ENCODE measurements at regions not wholly inside any gene's neighbourhood (a gene's known extent, or its start where the extent isn't known, plus 50 kb on each side); places are given as distances from the start of the nearest gene placed in this dataset.
"Not testable (repeated sequence)": the region's sequence is repeated elsewhere in the genome, so short reads cannot be mapped to it uniquely, and the experiment has no call there.

DNA sequence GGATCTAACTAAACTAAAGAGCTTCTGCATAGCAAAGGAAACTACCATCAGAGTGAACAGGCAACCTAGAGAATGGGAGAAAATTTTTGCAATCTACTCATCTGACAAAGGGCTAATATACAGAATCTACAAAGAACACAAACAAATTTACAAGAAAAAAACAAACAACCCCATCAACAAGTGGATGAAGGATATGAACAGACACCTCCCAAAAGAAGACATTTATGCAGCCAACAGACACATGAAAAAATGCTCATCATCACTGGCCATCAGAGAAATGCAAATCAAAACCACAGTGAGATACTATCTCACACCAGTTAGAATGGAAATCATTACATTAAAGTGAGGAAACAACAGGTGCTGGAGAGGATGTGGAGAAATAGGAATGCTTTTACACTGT is 52.1 kb upstream of the SH3RF1 start:
- CTCF ChIA-PET; POLR2A ChIA-PET; H3K4me1 ChIP-seq (ENCODE audit: control extremely low read depth in 1 of 4, control insufficient read depth in 4 of 4, insufficient read depth in 4 of 4, low read length in 3 of 4); H3K27me3 ChIP-seq (replicated peaks in 2 of 5; ENCODE audit: control insufficient read depth in 4 of 5, insufficient read depth in 5 of 5, low read length in 4 of 5); H3K27ac ChIP-seq (ENCODE audit: insufficient read depth in 1 of 2, low read depth in 1 of 2, low read length in 2 of 2, poor library complexity in 1 of 2, severe bottlenecking in 2 of 2); H3K36me3 ChIP-seq (ENCODE audit: control insufficient read depth in 4 of 4, insufficient read depth in 4 of 4, low read length in 3 of 4); H3K4me3 ChIP-seq (ENCODE audit: control insufficient read depth in 1 of 7, extremely low read depth in 1 of 7, insufficient read depth in 4 of 7, low read depth in 2 of 7, low read length in 6 of 7); H3K9me3 ChIP-seq (ENCODE audit: control extremely low read depth in 1 of 5, control insufficient read depth in 4 of 5, insufficient read depth in 2 of 5, low read depth in 1 of 5, low read length in 4 of 5); DNase-seq: not testable (repeated sequence)

Measured in common myeloid progenitor, CD34-positive (primary cell).